ENCODE measurements at regions not wholly inside any gene's neighbourhood (a gene's known extent, or its start where the extent isn't known, plus 50 kb on each side); places are given as distances from the start of the nearest gene placed in this dataset.

GRCh38 chr18:78754311-78755043 lies 225.1 kb upstream of the SALL3 start:
- no peak for TF ChIP-seq ZNF580 (CRISPR knock-in tag; IDR thresholded peaks at IDR 0.05; ENCODE audit: borderline replicate concordance, low read depth)
- no peak for TF ChIP-seq FIP1L1 (IDR thresholded peaks at IDR 0.05; ENCODE audit: borderline replicate concordance, insufficient read depth, low read depth, low read length)

All from HepG2 (cell line).